ENCODE measurements at regions not wholly inside any gene's neighbourhood (a gene's known extent, or its start where the extent isn't known, plus 50 kb on each side); places are given as distances from the start of the nearest gene placed in this dataset.
"Not testable (repeated sequence)": the region's sequence is repeated elsewhere in the genome, so short reads cannot be mapped to it uniquely, and the experiment has no call there.

GRCh38 chr6:115838216-115838615, 222.5 kb downstream of the FRK start:
- no peaks in the 10 kb centered on the region for H3K4me1 ChIP-seq (ENCODE audit: control insufficient read depth in 1 of 2, insufficient read depth in 2 of 2, low read depth in 1 of 2, low read length in 1 of 2)
- H3K4me2 ChIP-seq = no peak overlapping the region
- POLR2A ChIA-PET = no interaction called here
- H3F3A ChIP-seq (replicated peaks; ENCODE audit: insufficient read depth) = no peaks in the 10 kb centered on the region
- TF ChIP-seq IRF3 (IDR thresholded peaks at IDR 0.05; ENCODE audit: low read depth, low read length) (no peak), MXI1 (IDR thresholded peaks at IDR 0.05; ENCODE audit: low read depth, low read length) (no peak)
- 43% methylated on average over 4 of the region's 4 CpGs for WGBS (ENCODE audit: low lambda C conversion rate)
- H3K79me2 ChIP-seq (ENCODE audit: insufficient read depth) = no peaks in the 10 kb centered on the region
- no peak overlapping the region for H3K27ac ChIP-seq (ENCODE audit: low read depth in 2 of 2, low read length in 1 of 2)
- no peaks in the 10 kb centered on the region for H3K9me2 ChIP-seq
- no peak overlapping the region for H3K4me3 ChIP-seq (ENCODE audit: low read depth in 2 of 2, low read length in 1 of 2)
- no peak for DNase-seq
- H3K27me3 ChIP-seq (ENCODE audit: insufficient read depth) = no peaks in the 10 kb centered on the region
- H3K9me3 ChIP-seq = no peaks in the 10 kb centered on the region
- CTCF ChIA-PET = interaction anchor here (0.8 to 2.1 kb wide), 10 partner anchors 9 to 310 kb away, joined by 3 to 12 read pairs (median 5); no protein-coding TSS in a partner anchor
- H4K20me1 ChIP-seq (ENCODE audit: insufficient read depth) = no peaks in the 10 kb centered on the region
- no peak overlapping the region for H3K9ac ChIP-seq
- no peaks in the 10 kb centered on the region for H3K36me3 ChIP-seq (replicated peaks in 1 of 2; ENCODE audit: control insufficient read depth in 1 of 2, insufficient read depth in 2 of 2, low read length in 1 of 2)
- no peak overlapping the region for H2AFZ ChIP-seq (ENCODE audit: low read depth)

- H3K9me2 ChIP-seq; POLR2A ChIA-PET; H3K9ac ChIP-seq; H3F3A ChIP-seq (replicated peaks; ENCODE audit: insufficient read depth); H3K27me3 ChIP-seq (ENCODE audit: insufficient read depth); H3K4me1 ChIP-seq (ENCODE audit: control insufficient read depth in 1 of 2, insufficient read depth in 2 of 2, low read depth in 1 of 2, low read length in 1 of 2); H3K4me3 ChIP-seq (ENCODE audit: low read depth in 2 of 2, low read length in 1 of 2); CTCF ChIA-PET; DNase-seq; H3K27ac ChIP-seq (ENCODE audit: low read depth in 2 of 2, low read length in 1 of 2); H2AFZ ChIP-seq (ENCODE audit: low read depth); H4K20me1 ChIP-seq (ENCODE audit: insufficient read depth); H3K79me2 ChIP-seq (ENCODE audit: insufficient read depth); H3K4me2 ChIP-seq; H3K9me3 ChIP-seq; H3K36me3 ChIP-seq (replicated peaks in 1 of 2; ENCODE audit: control insufficient read depth in 1 of 2, insufficient read depth in 2 of 2, low read length in 1 of 2): not testable (repeated sequence)
- WGBS (ENCODE audit: low lambda C conversion rate) = 72% methylated on average over 6 of the region's 13 CpGs
Measured at GRCh38 chr6:115836374-115836773, 224.3 kb downstream of the FRK start.

GRCh38 chr6:115835314-115835713, 225.4 kb downstream of the FRK start:
- H3K9me2 ChIP-seq = no peaks in the 10 kb centered on the region
- H3F3A ChIP-seq (replicated peaks; ENCODE audit: insufficient read depth) = no peaks in the 10 kb centered on the region
- no peak overlapping the region for H3K27ac ChIP-seq (ENCODE audit: low read depth in 2 of 2, low read length in 1 of 2)
- H3K36me3 ChIP-seq (replicated peaks in 1 of 2; ENCODE audit: control insufficient read depth in 1 of 2, insufficient read depth in 2 of 2, low read length in 1 of 2) = no peaks in the 10 kb centered on the region
- TF ChIP-seq REST (IDR thresholded peaks at IDR 0.05; ENCODE audit: low read depth, low read length) (no peak), ELF1 (IDR thresholded peaks at IDR 0.05) (no peak), EZH2phosphoT487 (IDR thresholded peaks at IDR 0.05; ENCODE audit: borderline replicate concordance, low read depth) (no peak), CTCF (IDR thresholded peaks at IDR 0.05) (no peak), RFX5 (IDR thresholded peaks at IDR 0.05; ENCODE audit: low read length) (no peak), JUND (IDR thresholded peaks at IDR 0.05) (no peak), FOSL2 (IDR thresholded peaks at IDR 0.05; ENCODE audit: borderline replicate concordance, low read depth) (no peak), USF2 (IDR thresholded peaks at IDR 0.05; ENCODE audit: borderline replicate concordance, low read depth, low read length) (no peak), RAD21 (IDR thresholded peaks at IDR 0.05; ENCODE audit: low read length) (no peak), CHD2 (IDR thresholded peaks at IDR 0.05; ENCODE audit: low read length, partially characterized antibody) (no peak), IRF3 (IDR thresholded peaks at IDR 0.05; ENCODE audit: low read depth, low read length) (no peak), NFIC (IDR thresholded peaks at IDR 0.05; ENCODE audit: borderline replicate concordance) (no peak)
- H3K4me2 ChIP-seq = no peak overlapping the region
- POLR2A ChIA-PET = no interaction called here
- no peaks in the 10 kb centered on the region for H4K20me1 ChIP-seq (ENCODE audit: insufficient read depth)
- H3K9ac ChIP-seq = no peak overlapping the region
- DNase-seq = no peak
- WGBS (ENCODE audit: low lambda C conversion rate) = 3% methylated on average over 2 of the region's 2 CpGs
- CTCF ChIA-PET = interaction anchor here (0.7 kb wide), 1 partner anchor 11 kb away, joined by 3 read pairs; no protein-coding TSS in a partner anchor
- H3K27me3 ChIP-seq (ENCODE audit: insufficient read depth) = no peaks in the 10 kb centered on the region
- no peaks in the 10 kb centered on the region for H3K79me2 ChIP-seq (ENCODE audit: insufficient read depth)
- no peak overlapping the region for H2AFZ ChIP-seq (ENCODE audit: low read depth)
- no peaks in the 10 kb centered on the region for H3K9me3 ChIP-seq
- no peak overlapping the region for H3K4me3 ChIP-seq (ENCODE audit: low read depth in 2 of 2, low read length in 1 of 2)
- H3K4me1 ChIP-seq (ENCODE audit: control insufficient read depth in 1 of 2, insufficient read depth in 2 of 2, low read depth in 1 of 2, low read length in 1 of 2) = no peaks in the 10 kb centered on the region

All from SK-N-SH (cell line).